Activated T-cell treated with anti-CD3 and anti-CD28 coated beads for 48 hours (primary cell): ENCODE measurements at regions not wholly inside any gene's neighbourhood (a gene's known extent, or its start where the extent isn't known, plus 50 kb on each side); places are given as distances from the start of the nearest gene placed in this dataset.

Experiments used
- DNase-seq: peaks from one replicate; pipeline ENCODE4 v3.0.0-alpha.2; 2020; ENCODE audit warnings: low read depth

- DNase-seq, result no peak
Observed at GRCh38 chr4:81667539-81667938, 195.8 kb upstream of the RASGEF1B start.

DNA sequence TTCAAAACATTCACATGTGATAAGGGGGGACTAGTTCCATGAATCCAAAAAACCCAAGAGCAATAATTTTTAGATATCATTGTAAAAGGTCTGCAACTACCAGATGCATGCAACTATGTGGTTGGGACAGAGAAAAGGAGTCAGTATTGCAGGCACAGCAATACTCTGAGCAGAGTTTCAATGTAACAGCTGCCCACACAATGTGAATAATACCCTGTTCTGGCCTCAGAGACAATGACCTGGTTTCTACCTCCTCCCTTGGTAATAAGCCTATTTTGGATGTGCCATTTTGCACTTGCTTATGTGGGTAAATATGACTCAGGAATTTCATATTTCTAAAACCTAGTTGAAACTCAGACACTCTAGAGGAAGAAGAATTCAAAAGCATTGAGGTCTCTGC lies 194.8 kb upstream of the RASGEF1B start:
- DNase-seq, result no peak

DNA sequence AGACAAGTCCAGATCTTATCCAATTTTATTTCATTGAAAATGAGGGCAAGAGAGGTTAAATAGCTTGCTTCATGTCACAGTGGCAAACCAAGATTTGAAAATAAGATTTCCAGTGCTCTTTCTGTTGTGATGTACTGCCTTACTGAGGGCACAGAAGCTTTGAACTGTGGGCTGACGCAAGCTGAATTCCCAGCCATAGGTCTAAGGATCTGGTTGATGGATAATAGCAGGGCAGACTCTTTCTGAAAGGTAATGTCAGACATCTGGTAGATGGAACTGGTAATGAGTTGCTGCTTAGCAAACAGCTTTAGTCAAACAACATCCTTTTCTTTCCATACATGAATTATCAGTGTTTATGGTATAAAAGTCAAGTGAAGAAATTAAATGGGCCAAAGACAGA lies 193.9 kb upstream of the RASGEF1B start:
- DNase-seq, result no peak

- no peak for DNase-seq
Observed at GRCh38 chr4:81665045-81665444, 193.3 kb upstream of the RASGEF1B start.

DNA sequence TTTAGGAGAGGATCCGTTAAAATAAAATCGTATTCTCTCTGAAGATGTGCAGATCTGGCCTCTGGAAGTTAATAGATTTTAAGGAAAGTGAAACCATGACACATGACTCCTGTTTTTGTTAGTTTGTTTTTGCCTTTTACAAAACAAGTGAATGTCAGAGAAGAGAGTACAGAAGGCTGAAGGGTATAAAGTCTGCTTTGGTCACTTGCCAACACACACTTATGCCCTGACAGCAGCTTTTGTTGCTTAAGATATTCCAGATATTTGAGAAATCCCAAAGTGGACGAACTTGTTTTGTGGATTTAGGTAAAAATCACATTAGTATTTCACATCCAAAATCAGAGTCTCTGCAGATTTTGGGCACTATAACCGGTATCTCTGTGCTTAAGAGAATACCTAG lies 192.4 kb upstream of the RASGEF1B start:
- no peak for DNase-seq

GRCh38 chr4:81663368-81663767 lies 191.7 kb upstream of the RASGEF1B start:
- DNase-seq, result no peak

DNA sequence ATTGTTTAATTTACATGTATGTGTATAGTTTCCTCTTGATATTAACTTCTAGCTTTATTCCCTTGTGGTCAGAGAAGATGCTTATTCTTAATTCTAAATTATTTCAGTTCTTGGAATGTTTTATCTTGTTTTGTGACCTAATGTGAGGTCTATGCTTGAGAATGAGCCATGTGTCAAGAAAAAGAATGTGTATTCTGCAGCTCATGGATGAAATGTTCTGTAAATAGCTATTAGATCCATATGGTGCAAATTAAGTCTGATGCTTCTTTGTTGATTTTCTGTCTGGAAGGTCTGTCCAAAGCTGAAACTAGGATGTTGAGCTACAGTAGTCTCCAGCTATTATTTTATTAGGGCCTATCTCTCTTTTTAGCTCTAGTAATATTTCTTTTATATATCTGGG lies 187.3 kb upstream of the RASGEF1B start:
- DNase-seq, result no peak

DNA sequence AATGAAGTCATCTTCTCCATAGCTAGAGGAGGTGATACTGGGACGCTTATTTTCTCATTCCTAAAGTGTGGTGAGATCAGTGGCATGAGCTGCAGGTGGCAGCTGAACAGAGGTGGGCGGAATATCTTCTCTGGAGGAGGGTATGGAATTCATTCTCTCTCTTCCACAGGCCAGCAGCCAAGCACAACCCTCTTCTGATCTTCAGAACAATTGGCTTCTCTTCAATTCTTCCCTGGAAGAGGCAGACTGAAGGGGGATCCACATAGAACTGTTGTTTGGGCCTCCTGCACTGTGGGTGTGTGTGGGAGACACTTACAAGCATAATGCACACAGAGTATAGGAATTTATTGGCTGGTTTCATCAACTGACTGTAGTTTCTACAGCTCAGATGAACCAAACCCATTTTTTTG lies 180.4 kb upstream of the RASGEF1B start:
- no peak for DNase-seq

- DNase-seq, result no peak
Observed at GRCh38 chr4:81651243-81651899, 179.7 kb upstream of the RASGEF1B start.

DNA sequence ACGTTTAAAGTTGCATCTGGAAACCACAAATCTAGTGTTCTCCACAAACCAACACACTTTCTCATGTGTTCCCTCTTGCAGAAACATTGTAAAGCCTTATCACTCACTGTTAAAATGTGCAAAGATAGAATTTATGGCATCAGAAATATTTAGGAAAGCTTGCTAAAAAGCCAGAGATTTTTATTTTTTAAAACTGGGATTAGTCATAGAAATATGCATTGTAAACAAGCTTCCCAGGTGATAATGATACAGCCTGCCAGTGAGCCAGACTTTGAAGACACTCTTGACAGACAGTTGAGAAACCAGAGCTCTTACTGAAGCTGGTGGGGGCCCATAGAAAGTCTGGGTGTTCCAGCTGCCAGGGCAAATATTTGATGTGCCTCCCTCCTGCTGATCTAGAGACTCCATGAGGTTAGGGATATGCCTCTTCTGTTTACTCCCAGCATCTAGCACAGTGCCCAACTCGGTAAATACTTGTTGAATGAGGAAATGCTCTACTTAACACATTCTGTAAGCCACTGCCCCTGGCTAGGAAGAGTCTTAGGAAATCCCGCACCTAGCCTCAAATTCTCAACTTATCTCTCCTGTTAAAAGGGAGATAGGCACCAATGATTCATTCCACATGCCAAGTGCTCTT lies 179.0 kb upstream of the RASGEF1B start:
- DNase-seq, result no peak

DNA sequence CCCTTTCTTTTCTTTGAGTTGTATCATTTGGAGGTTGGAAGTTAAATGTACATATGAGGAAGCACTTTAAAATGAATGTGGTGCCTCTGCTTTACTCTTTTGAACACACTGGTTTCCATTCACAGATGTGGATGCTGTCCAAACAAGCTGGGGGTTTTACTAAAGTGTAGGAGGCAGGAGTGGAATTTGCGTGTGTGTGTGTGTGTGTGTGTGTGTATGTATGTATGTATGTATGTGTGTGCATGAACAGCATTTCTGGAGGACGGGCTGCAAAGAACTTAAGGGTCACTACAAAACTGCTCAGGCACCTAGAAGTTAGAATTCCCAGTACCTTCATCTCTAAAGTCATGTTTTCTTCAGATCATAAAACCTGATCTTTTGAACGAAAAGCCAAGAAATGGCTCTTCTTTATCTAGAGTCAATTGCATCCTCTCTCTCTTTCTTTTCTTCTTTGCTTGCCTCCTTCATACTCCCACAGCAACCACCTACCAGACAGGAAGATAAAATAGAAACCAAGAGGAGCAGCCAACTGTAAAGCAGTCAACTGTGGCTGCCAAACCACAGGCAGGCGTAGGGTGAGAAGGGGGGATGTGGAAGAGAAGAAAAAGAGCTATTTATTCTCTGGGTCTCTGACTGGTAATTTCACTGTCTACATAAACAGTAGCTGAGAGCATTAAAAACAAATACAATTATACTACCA lies 177.0 kb upstream of the RASGEF1B start:
- no peak for DNase-seq

DNA sequence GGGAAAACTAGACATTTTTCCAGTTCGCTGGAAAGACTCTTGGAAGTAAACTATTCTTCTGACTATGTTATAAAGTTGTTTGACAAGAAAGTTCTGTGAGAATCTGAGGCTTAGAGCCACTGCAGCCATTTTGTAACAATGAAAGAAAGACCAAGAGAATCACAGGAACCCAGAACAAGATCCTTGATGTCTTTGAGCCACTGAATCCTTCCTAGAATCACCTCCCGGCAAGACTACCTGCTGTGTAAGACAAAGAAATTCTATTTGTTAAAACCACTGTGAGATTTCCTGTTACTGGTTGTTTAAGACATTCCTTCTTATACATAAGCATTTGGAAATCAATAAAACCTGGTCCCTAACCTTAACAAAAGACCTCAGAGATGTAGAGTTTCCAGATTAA lies 175.7 kb upstream of the RASGEF1B start:
- DNase-seq, result no peak

DNA sequence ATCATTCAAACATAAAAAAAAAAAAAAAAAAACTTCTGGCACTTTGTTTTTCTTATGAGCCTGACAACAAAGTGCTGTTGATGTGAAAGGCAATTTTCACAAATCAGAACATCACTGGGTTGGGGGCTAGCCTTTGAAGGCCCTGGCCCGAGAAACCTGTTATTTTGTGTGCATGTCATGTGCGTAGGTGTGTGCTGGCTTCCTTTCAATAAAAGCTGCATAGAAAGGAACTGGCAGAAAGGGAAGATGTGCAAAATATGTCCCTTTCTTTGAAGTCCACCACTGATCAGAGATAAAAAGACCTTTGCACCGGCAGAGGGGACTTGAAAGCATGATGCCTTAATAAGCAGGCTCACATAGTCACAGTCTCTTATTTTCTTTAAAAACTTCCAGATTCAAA lies 170.8 kb upstream of the RASGEF1B start:
- no peak for DNase-seq

GRCh38 chr4:81639248-81639647 lies 167.5 kb upstream of the RASGEF1B start:
- DNase-seq, result no peak

- DNase-seq, result no peak
Observed at GRCh38 chr4:81638698-81639097, 167.0 kb upstream of the RASGEF1B start.

DNA sequence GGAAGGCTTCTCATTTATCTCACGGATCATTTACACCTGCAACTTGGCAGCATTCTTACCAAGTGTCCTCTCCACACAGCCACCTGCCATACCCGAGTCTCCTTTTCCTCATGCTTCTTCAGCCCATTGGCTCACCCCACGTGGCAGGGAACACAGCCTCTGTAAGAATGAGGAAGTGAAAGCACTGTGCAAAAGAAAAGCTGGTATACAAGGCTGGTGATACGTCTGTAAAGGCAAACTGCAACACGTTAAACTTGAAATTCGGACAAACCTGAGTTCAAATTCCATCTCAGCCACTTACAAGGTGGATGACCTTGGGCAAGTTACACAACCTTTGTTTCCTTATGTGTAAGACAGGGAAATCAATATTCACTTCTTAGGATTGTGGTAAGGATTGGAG lies 164.0 kb upstream of the RASGEF1B start:
- DNase-seq, result no peak

- no peak for DNase-seq
Observed at GRCh38 chr4:81634766-81635549, 163.3 kb upstream of the RASGEF1B start.

DNA sequence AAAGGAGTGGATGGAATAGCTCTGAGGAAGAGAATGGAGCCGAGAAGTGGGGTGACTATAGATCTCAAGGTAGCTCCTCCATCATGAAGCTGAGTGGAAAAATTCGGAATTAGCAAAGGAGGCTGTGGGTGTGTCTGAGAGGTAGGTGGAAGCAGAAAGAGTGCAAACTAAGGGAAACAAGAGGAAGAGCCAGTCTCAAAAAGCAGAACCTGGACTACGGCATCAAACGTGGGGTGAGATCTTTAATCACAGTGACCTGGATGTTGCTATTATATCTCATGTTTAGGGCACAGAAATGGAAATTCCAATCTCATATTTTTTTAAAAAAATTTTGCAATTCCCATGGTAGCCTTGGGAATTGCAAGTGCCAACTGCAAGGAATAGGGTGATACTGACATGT lies 162.5 kb upstream of the RASGEF1B start:
- no peak for DNase-seq

DNA sequence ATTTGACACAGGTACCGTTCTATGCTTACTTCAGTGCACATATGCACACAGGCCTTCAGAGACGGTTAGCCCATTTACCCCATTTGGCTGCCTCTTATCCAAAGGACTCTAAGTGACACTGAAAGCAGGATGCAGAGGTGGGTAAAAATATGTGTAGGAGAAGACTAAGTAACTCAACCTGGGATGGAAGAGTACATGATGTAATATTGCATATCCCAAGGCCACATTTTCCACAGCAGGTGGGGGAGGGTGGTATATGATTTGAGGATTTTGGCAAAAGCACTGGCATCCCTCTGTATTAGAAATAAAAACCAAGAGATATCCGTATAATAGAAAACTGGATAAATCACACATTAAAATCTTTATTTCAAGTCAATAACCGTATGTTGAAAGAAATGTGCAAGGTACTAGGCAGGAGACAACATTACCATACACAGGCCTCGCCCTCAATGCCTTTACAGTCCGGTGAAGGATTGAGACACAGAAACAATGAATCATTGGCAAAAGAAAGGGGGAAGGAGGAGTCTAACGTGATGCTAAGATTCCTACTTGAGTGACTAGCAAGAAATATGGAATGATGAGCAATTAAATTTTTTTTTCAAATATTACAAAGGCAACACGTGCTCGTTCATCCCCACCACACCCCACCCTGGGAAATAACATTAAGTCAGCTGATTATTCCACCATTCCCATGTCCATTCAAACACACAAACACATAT lies 161.0 kb upstream of the RASGEF1B start:
- DNase-seq, result no peak

- DNase-seq, result no peak
Observed at GRCh38 chr4:81631958-81632441, 160.3 kb upstream of the RASGEF1B start.

DNA sequence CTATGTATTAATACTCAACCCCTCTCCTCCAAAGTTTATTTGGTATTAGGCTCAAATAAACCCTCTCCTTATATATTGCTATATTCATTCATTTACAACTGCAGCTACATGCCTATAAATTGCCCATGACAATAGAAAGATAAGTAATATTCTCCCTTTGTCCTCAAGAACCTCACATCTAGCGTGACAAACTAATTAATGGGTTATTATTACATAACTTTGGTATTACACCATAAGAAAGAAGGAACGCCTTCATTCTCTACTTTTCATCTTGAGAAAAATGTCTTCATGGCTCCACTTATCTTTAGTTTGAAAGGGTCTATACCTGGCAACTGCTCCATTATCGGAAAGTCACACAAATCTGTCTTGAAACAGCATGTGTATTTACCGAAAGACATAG lies 157.7 kb upstream of the RASGEF1B start:
- no peak for DNase-seq

DNA sequence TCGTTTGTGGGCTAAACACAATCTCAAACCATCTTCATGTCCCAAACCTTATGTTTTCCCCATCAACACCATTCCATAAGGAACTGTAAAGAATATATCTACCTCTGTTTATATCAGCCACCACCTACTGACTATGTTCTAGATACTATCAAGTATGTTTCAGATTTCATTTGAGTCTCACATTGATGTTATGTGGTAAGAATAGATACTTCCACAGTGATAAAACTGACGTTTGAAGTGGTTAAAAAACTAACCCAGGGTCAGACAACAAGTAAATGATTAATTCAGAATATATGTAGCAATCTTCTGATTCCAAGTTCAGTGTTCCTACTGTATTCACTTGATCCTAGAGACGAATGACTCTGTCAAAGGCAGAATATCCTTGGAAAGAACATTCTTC lies 156.8 kb upstream of the RASGEF1B start:
- DNase-seq, result no peak
